ENCODE measurements at regions not wholly inside any gene's neighbourhood (a gene's known extent, or its start where the extent isn't known, plus 50 kb on each side); places are given as distances from the start of the nearest gene placed in this dataset.

GRCh38 chr21:35738347-35738961 is 321.9 kb downstream of the SETD4 start:
- intact Hi-C loops (cut with DNase I; ENCODE audit: low total_unique reads) = no loop called here
- DNase-seq = no peak

GRCh38 chr21:35737899-35738346 is 322.4 kb downstream of the SETD4 start:
- H3K4me1 ChIP-seq = no peaks in the 10 kb centered on the region
- in situ Hi-C loops (cut with MboI; ENCODE audit: low sequenced_read_pairs in 4 of 4) (no loop called here), intact Hi-C loops (cut with DNase I; ENCODE audit: low total_unique reads) (no loop called here)
- H3K4me3 ChIP-seq = no peak overlapping the region
- ATAC-seq (peak; percentile 68), DNase-seq (peak; percentile 18 to 56)
- no peaks in the 10 kb centered on the region for H3K27me3 ChIP-seq
- H3K9me3 ChIP-seq = no peaks in the 10 kb centered on the region
- H3K27ac ChIP-seq = peak overlapping the region in 1 of 4 donors; percentile 9
- no peaks in the 10 kb centered on the region for H3K36me3 ChIP-seq
- TF ChIP-seq, protein P1, sequence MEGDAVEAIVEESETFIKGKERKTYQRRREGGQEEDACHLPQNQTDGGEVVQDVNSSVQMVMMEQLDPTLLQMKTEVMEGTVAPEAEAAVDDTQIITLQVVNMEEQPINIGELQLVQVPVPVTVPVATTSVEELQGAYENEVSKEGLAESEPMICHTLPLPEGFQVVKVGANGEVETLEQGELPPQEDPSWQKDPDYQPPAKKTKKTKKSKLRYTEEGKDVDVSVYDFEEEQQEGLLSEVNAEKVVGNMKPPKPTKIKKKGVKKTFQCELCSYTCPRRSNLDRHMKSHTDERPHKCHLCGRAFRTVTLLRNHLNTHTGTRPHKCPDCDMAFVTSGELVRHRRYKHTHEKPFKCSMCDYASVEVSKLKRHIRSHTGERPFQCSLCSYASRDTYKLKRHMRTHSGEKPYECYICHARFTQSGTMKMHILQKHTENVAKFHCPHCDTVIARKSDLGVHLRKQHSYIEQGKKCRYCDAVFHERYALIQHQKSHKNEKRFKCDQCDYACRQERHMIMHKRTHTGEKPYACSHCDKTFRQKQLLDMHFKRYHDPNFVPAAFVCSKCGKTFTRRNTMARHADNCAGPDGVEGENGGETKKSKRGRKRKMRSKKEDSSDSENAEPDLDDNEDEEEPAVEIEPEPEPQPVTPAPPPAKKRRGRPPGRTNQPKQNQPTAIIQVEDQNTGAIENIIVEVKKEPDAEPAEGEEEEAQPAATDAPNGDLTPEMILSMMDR (IDR thresholded peaks at IDR 0.05 in 4 of 5, conservative IDR thresholded peaks at IDR 0.05 in 1 of 5) = no peak
- TF ChIP-seq POLR2A (IDR thresholded peaks at IDR 0.05) = no peak

More at GRCh38 chr21:35738347-35738961, 321.9 kb downstream of the SETD4 start:
- no peaks in the 10 kb centered on the region for H3K36me3 ChIP-seq
- in situ Hi-C loops (cut with MboI; ENCODE audit: low sequenced_read_pairs in 4 of 4) = no loop called here
- H3K9me3 ChIP-seq = no peaks in the 10 kb centered on the region
- no peak overlapping the region for H3K4me3 ChIP-seq
- no peaks in the 10 kb centered on the region for H3K4me1 ChIP-seq
- TF ChIP-seq, protein P1 (IDR thresholded peaks at IDR 0.05 in 4 of 5, conservative IDR thresholded peaks at IDR 0.05 in 1 of 5) = no peak
- TF ChIP-seq POLR2A (IDR thresholded peaks at IDR 0.05) = no peak
- no peaks in the 10 kb centered on the region for H3K27me3 ChIP-seq
- ATAC-seq = peak; percentile 14 to 26
- peak overlapping the region in 1 of 4 donors; percentile 27 for H3K27ac ChIP-seq

- H3K4me1 ChIP-seq = no peaks in the 10 kb centered on the region
- no peaks in the 10 kb centered on the region for H3K36me3 ChIP-seq
- H3K4me3 ChIP-seq = no peak overlapping the region
- in situ Hi-C loops (cut with MboI; ENCODE audit: low sequenced_read_pairs in 4 of 4) = no loop called here
- ATAC-seq (no peak), DNase-seq (no peak)
- H3K27ac ChIP-seq = no peak overlapping the region
- TF ChIP-seq POLR2A (IDR thresholded peaks at IDR 0.05) = no peak
- TF ChIP-seq, protein P1 (IDR thresholded peaks at IDR 0.05 in 4 of 5, conservative IDR thresholded peaks at IDR 0.05 in 1 of 5) = no peak
- H3K27me3 ChIP-seq = no peaks in the 10 kb centered on the region
- H3K9me3 ChIP-seq = no peaks in the 10 kb centered on the region
- intact Hi-C loops (cut with DNase I; ENCODE audit: low total_unique reads) = no loop called here
These were observed 322.9 kb downstream of the SETD4 start for GRCh38 chr21:35737449-35737848.

GRCh38 chr21:35732788-35733187 is 327.5 kb downstream of the SETD4 start:
- Histone ChIP-seq H3K9me3 (no peaks in the 10 kb centered on the region), H3K4me1 (no peaks in the 10 kb centered on the region), H3K4me3 (no peak overlapping the region), H3K27ac (no peak overlapping the region), H3K27me3 (no peaks in the 10 kb centered on the region), H3K36me3 (no peaks in the 10 kb centered on the region)
- intact Hi-C loops (cut with DNase I; ENCODE audit: low total_unique reads) = no loop called here
- DNase-seq (no peak), ATAC-seq (no peak)
- TF ChIP-seq, protein P1 (IDR thresholded peaks at IDR 0.05 in 4 of 5, conservative IDR thresholded peaks at IDR 0.05 in 1 of 5) = no peak
- no peak for TF ChIP-seq POLR2A (IDR thresholded peaks at IDR 0.05)
- in situ Hi-C loops (cut with MboI; ENCODE audit: low sequenced_read_pairs in 4 of 4) = no loop called here

DNA sequence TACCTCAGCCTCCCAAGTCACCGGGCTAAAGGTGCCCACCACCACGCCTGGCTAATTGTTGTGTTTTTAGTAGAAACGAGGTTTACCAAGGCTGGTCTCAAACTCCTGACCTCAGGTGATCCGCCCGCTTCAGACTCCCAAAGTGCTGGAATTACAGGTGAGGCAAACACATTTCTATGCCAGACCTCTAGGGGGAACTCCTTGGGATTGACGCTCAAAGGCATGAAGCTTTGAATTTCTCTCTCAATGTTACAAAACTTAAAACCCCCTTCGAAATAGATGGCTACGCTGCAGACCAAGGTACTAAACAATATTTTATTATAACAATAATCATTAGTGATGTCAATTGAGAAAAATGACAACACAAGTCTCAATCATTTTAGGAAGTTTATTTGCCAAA is 330.0 kb downstream of the SETD4 start:
- intact Hi-C loops (cut with DNase I; ENCODE audit: low total_unique reads) = no loop called here

More for the DNA sequence above, 330.0 kb downstream of the SETD4 start:
- TF ChIP-seq POLR2A (IDR thresholded peaks at IDR 0.05) = no peak
- TF ChIP-seq, protein P1 (IDR thresholded peaks at IDR 0.05 in 4 of 5, conservative IDR thresholded peaks at IDR 0.05 in 1 of 5) = no peak
- Histone ChIP-seq H3K36me3 (no peaks in the 10 kb centered on the region), H3K4me1 (no peaks in the 10 kb centered on the region), H3K27me3 (no peaks in the 10 kb centered on the region), H3K27ac (no peak overlapping the region), H3K9me3 (no peaks in the 10 kb centered on the region), H3K4me3 (no peak overlapping the region)
- DNase-seq (no peak), ATAC-seq (no peak)
- in situ Hi-C loops (cut with MboI; ENCODE audit: low sequenced_read_pairs in 4 of 4) = no loop called here
